HG03280 (cell line): ENCODE measurements at regions not wholly inside any gene's neighbourhood (a gene's known extent, or its start where the extent isn't known, plus 50 kb on each side); places are given as distances from the start of the nearest gene placed in this dataset.
"Not testable (repeated sequence)": the region's sequence is repeated elsewhere in the genome, so short reads cannot be mapped to it uniquely, and the experiment has no call there.

ENCODE experiments used
- ATAC-seq: cut with Tn5 transposase; IDR thresholded peaks from one replicate; pipeline ENCODE4 v1.9.1; 2021; ENCODE audit warnings: mild to moderate bottlenecking, moderate library complexity; ENCODE audit not compliant: unreplicated experiment

- not testable (repeated sequence) for ATAC-seq
Observed at GRCh38 chr21:7743940-7744339, 2777.4 kb upstream of the TPTE start.

- peak; percentile 99 for ATAC-seq
Observed at GRCh38 chr21:7744406-7745099, 2776.8 kb upstream of the TPTE start.

- ATAC-seq, result peak; percentile 76
Observed at GRCh38 chr21:7745100-7745450, 2776.3 kb upstream of the TPTE start.

GRCh38 chr21:7747964-7748363 is 2773.4 kb upstream of the TPTE start:
- not testable (repeated sequence) for ATAC-seq

- not testable (repeated sequence) for ATAC-seq
Observed at GRCh38 chr21:7752611-7753010, 2768.8 kb upstream of the TPTE start.

- ATAC-seq, result peak; percentile 95
Observed at GRCh38 chr21:7753380-7753877, 2768.0 kb upstream of the TPTE start.

GRCh38 chr21:7769985-7770384 is 2751.4 kb upstream of the TPTE start:
- not testable (repeated sequence) for ATAC-seq

- not testable (repeated sequence) for ATAC-seq
Observed at GRCh38 chr21:7774219-7774618, 2747.2 kb upstream of the TPTE start.

- not testable (repeated sequence) for ATAC-seq
Observed at GRCh38 chr21:7775327-7775984, 2745.9 kb upstream of the TPTE start.

GRCh38 chr21:7776035-7776434 is 2745.3 kb upstream of the TPTE start:
- ATAC-seq, result not testable (repeated sequence)

- not testable (repeated sequence) for ATAC-seq
Observed at GRCh38 chr21:7776622-7777021, 2744.8 kb upstream of the TPTE start.

GRCh38 chr21:7777289-7777688 is 2744.1 kb upstream of the TPTE start:
- ATAC-seq, result not testable (repeated sequence)

GRCh38 chr21:7787427-7788078 is 2733.8 kb upstream of the TPTE start:
- not testable (repeated sequence) for ATAC-seq

- not testable (repeated sequence) for ATAC-seq
Observed at GRCh38 chr21:7793797-7794196, 2727.6 kb upstream of the TPTE start.

GRCh38 chr21:7797328-7797727 is 2724.1 kb upstream of the TPTE start:
- ATAC-seq, result not testable (repeated sequence)

GRCh38 chr21:7798446-7798845 is 2722.9 kb upstream of the TPTE start:
- ATAC-seq, result not testable (repeated sequence)

- not testable (repeated sequence) for ATAC-seq
Observed at GRCh38 chr21:7799697-7800096, 2721.7 kb upstream of the TPTE start.

GRCh38 chr21:7813475-7813874 is 2707.9 kb upstream of the TPTE start:
- ATAC-seq, result not testable (repeated sequence)

- not testable (repeated sequence) for ATAC-seq
Observed at GRCh38 chr21:7817013-7817412, 2704.4 kb upstream of the TPTE start.

- ATAC-seq, result not testable (repeated sequence)
Observed at GRCh38 chr21:7819301-7819700, 2702.1 kb upstream of the TPTE start.

GRCh38 chr21:7825627-7826026 is 2695.8 kb upstream of the TPTE start:
- not testable (repeated sequence) for ATAC-seq

- ATAC-seq, result not testable (repeated sequence)
Observed at GRCh38 chr21:7826174-7826573, 2695.2 kb upstream of the TPTE start.
